Liver (tissue), 3 donors: ENCODE measurements at regions not wholly inside any gene's neighbourhood (a gene's known extent, or its start where the extent isn't known, plus 50 kb on each side); places are given as distances from the start of the nearest gene placed in this dataset.

Source experiments
- FOXA1 ChIP-seq: IDR thresholded peaks from 2 replicates; pipeline ENCODE4 v1.6.1; 2016; ENCODE audit warnings: antibody characterized with exemption
- FOXA2 ChIP-seq: IDR thresholded peaks from 2 replicates; pipeline ENCODE4 v1.6.1; 2016; ENCODE audit warnings: antibody characterized with exemption
- GABPA ChIP-seq, 2 donors: IDR thresholded peaks in 1 of 2; conservative IDR thresholded peaks in 1 of 2; 2 replicates each; pipeline ENCODE4 v1.6.1; 2016; ENCODE audit warnings: antibody characterized with exemption in 2 of 2, mild to moderate bottlenecking in 1 of 2, moderate library complexity in 1 of 2
- HNF4A ChIP-seq, 2 donors: conservative IDR thresholded peaks; 2 replicates each; pipeline ENCODE4 v1.6.1; 2016; ENCODE audit warnings: antibody characterized with exemption in 2 of 2, mild to moderate bottlenecking in 2 of 2
- JUND ChIP-seq, 2 donors: IDR thresholded peaks; 2 replicates each; pipeline ENCODE4 v1.6.1; 2016; ENCODE audit warnings: antibody characterized with exemption in 2 of 2
- RAD21 ChIP-seq, 2 donors: IDR thresholded peaks; 2 replicates each; pipeline ENCODE4 v1.6.1; 2016; ENCODE audit warnings: antibody characterized with exemption in 2 of 2, mild to moderate bottlenecking in 2 of 2
- RXRA ChIP-seq, 2 donors: IDR thresholded peaks; 2 replicates each; pipeline ENCODE4 v1.6.1; 2017 to 2018; ENCODE audit warnings: antibody characterized with exemption in 2 of 2, mild to moderate bottlenecking in 1 of 2
- SP1 ChIP-seq: IDR thresholded peaks from 2 replicates; pipeline ENCODE4 v1.6.1; 2018; ENCODE audit warnings: antibody characterized with exemption, mild to moderate bottlenecking
- TAF1 ChIP-seq: conservative IDR thresholded peaks from 2 replicates; pipeline ENCODE4 v1.6.1; 2016; ENCODE audit warnings: antibody characterized with exemption, mild to moderate bottlenecking
- TF ChIP-seq, protein P1 (sequence below): fragments of 150-350 bp; IDR thresholded peaks from 2 replicates; pipeline ENCODE4 v1.5.1; 2017; ENCODE audit warnings: improper control_type of control experiment, low read depth, low read length; ENCODE audit not compliant: missing input control
- TF ChIP-seq, protein P2 (sequence below): IDR thresholded peaks from 2 replicates; pipeline ENCODE4 v1.6.1; 2016; ENCODE audit warnings: antibody characterized with exemption
- TF ChIP-seq, protein P3 (sequence below): IDR thresholded peaks from 2 replicates; pipeline ENCODE4 v1.6.1; 2016; ENCODE audit warnings: antibody characterized with exemption, mild to moderate bottlenecking
- TF ChIP-seq, protein P4 (sequence below): IDR thresholded peaks from 2 replicates; pipeline ENCODE4 v1.6.1; 2016; ENCODE audit warnings: antibody characterized with exemption
- donor health status: healthy.
- donor health status: healthy.

DNA sequence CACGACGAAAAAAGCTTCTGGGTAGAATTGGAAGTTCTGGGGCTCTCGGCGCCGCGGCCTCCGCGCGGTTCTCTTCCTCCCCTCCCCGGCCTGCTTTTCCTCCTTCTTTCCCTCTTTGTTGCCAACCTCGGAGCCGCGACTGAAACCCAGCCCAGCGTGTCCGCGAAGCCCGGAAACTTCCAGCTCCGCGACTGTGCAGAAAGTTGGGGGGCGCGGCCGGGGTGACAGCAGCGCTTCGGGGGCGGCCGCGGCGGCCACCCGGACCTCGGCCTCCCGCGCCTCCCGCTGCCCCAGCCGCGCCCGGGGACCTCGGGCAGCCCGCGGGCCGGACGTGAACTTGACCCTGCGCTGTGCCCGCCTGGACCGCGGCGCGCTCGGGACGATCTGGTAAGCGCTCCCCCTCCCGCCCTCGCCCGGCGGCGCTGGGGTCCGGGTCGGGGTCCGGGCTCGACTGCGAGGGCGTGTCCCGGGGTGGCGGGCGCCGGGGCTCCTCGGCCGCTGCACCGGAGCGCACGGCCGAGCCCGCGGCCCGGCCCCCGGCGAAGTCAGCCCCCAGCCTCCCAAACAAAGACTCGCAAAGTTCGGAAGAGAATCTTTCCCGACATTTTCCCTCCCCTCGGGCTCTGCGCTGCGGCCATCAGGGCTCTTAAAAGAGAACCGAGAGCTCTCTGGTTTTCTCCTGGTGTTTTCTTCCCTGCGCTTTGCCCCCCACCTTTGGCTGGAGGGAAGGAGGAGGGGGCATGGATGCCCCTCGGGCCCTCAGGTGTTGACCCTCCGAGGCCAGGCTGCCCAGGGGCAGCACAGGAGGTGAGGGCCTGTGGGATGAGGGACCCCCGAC is 67.9 kb upstream of the WNT7B start:
- TF ChIP-seq FOXA2 (no peak), GABPA (IDR thresholded peaks at IDR 0.05 in 1 of 2, conservative IDR thresholded peaks at IDR 0.05 in 1 of 2) (no peak), JUND (IDR thresholded peaks at IDR 0.05) (no peak), RXRA (IDR thresholded peaks at IDR 0.05) (no peak), TAF1 (no peak), FOXA1 (no peak), HNF4A (conservative IDR thresholded peaks at IDR 0.05) (no peak), SP1 (no peak), RAD21 (IDR thresholded peaks at IDR 0.05) (no peak)
- TF ChIP-seq, protein P1, sequence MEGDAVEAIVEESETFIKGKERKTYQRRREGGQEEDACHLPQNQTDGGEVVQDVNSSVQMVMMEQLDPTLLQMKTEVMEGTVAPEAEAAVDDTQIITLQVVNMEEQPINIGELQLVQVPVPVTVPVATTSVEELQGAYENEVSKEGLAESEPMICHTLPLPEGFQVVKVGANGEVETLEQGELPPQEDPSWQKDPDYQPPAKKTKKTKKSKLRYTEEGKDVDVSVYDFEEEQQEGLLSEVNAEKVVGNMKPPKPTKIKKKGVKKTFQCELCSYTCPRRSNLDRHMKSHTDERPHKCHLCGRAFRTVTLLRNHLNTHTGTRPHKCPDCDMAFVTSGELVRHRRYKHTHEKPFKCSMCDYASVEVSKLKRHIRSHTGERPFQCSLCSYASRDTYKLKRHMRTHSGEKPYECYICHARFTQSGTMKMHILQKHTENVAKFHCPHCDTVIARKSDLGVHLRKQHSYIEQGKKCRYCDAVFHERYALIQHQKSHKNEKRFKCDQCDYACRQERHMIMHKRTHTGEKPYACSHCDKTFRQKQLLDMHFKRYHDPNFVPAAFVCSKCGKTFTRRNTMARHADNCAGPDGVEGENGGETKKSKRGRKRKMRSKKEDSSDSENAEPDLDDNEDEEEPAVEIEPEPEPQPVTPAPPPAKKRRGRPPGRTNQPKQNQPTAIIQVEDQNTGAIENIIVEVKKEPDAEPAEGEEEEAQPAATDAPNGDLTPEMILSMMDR: no peak
- TF ChIP-seq, protein P2, sequence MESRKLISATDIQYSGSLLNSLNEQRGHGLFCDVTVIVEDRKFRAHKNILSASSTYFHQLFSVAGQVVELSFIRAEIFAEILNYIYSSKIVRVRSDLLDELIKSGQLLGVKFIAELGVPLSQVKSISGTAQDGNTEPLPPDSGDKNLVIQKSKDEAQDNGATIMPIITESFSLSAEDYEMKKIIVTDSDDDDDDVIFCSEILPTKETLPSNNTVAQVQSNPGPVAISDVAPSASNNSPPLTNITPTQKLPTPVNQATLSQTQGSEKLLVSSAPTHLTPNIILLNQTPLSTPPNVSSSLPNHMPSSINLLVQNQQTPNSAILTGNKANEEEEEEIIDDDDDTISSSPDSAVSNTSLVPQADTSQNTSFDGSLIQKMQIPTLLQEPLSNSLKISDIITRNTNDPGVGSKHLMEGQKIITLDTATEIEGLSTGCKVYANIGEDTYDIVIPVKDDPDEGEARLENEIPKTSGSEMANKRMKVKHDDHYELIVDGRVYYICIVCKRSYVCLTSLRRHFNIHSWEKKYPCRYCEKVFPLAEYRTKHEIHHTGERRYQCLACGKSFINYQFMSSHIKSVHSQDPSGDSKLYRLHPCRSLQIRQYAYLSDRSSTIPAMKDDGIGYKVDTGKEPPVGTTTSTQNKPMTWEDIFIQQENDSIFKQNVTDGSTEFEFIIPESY: no peak
- TF ChIP-seq, protein P3, sequence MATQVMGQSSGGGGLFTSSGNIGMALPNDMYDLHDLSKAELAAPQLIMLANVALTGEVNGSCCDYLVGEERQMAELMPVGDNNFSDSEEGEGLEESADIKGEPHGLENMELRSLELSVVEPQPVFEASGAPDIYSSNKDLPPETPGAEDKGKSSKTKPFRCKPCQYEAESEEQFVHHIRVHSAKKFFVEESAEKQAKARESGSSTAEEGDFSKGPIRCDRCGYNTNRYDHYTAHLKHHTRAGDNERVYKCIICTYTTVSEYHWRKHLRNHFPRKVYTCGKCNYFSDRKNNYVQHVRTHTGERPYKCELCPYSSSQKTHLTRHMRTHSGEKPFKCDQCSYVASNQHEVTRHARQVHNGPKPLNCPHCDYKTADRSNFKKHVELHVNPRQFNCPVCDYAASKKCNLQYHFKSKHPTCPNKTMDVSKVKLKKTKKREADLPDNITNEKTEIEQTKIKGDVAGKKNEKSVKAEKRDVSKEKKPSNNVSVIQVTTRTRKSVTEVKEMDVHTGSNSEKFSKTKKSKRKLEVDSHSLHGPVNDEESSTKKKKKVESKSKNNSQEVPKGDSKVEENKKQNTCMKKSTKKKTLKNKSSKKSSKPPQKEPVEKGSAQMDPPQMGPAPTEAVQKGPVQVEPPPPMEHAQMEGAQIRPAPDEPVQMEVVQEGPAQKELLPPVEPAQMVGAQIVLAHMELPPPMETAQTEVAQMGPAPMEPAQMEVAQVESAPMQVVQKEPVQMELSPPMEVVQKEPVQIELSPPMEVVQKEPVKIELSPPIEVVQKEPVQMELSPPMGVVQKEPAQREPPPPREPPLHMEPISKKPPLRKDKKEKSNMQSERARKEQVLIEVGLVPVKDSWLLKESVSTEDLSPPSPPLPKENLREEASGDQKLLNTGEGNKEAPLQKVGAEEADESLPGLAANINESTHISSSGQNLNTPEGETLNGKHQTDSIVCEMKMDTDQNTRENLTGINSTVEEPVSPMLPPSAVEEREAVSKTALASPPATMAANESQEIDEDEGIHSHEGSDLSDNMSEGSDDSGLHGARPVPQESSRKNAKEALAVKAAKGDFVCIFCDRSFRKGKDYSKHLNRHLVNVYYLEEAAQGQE: no peak
- TF ChIP-seq, protein P4, sequence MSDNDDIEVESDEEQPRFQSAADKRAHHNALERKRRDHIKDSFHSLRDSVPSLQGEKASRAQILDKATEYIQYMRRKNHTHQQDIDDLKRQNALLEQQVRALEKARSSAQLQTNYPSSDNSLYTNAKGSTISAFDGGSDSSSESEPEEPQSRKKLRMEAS: no peak
